Medulla oblongata (tissue), 1 donor: ENCODE measurements at regions not wholly inside any gene's neighbourhood (a gene's known extent, or its start where the extent isn't known, plus 50 kb on each side); places are given as distances from the start of the nearest gene placed in this dataset.
A peak's percentile ranks its signal among the peaks of the same experiment; 100 is the strongest.
"Not testable (repeated sequence)": the region's sequence is repeated elsewhere in the genome, so short reads cannot be mapped to it uniquely, and the experiment has no call there.

Experiments used
- DNase-seq: peaks from one replicate; pipeline ENCODE4 v3.0.0-alpha.2; 2015; ENCODE audit errors: extremely low spot score

- DNase-seq = no peak
Measured at GRCh38 chr4:71209161-71209560, 129.7 kb upstream of the SLC4A4 start.

- no peak for DNase-seq
Measured at GRCh38 chr4:71210823-71211222, 128.0 kb upstream of the SLC4A4 start.

- DNase-seq = no peak
Measured at GRCh38 chr4:71211748-71212147, 127.1 kb upstream of the SLC4A4 start.

- DNase-seq = no peak
Measured at GRCh38 chr4:71212216-71212615, 126.6 kb upstream of the SLC4A4 start.

GRCh38 chr4:71214578-71214977, 124.2 kb upstream of the SLC4A4 start:
- no peak for DNase-seq

GRCh38 chr4:71216316-71216959, 122.4 kb upstream of the SLC4A4 start:
- no peak for DNase-seq

GRCh38 chr4:71217688-71218087, 121.1 kb upstream of the SLC4A4 start:
- DNase-seq = peak; percentile 28

GRCh38 chr4:71220848-71221247, 118.0 kb upstream of the SLC4A4 start:
- DNase-seq = not testable (repeated sequence)

GRCh38 chr4:71221510-71222466, 117.0 kb upstream of the SLC4A4 start:
- DNase-seq = no peak

GRCh38 chr4:71222661-71223060, 116.2 kb upstream of the SLC4A4 start:
- no peak for DNase-seq

GRCh38 chr4:71229477-71230270, 109.1 kb upstream of the SLC4A4 start:
- DNase-seq = peak; percentile 83

GRCh38 chr4:71230271-71231128, 108.3 kb upstream of the SLC4A4 start:
- DNase-seq = peak; percentile 11

GRCh38 chr4:71231129-71232055, 107.4 kb upstream of the SLC4A4 start:
- peak; percentile 59 for DNase-seq

GRCh38 chr4:71232056-71232430, 106.8 kb upstream of the SLC4A4 start:
- no peak for DNase-seq

GRCh38 chr4:71232846-71233245, 106.0 kb upstream of the SLC4A4 start:
- no peak for DNase-seq

GRCh38 chr4:71235311-71236201, 103.3 kb upstream of the SLC4A4 start:
- peak; percentile 26 for DNase-seq

- DNase-seq = no peak
Measured at GRCh38 chr4:71236226-71236625, 102.6 kb upstream of the SLC4A4 start.

- no peak for DNase-seq
Measured at GRCh38 chr4:71237641-71238040, 101.2 kb upstream of the SLC4A4 start.

- no peak for DNase-seq
Measured at GRCh38 chr4:71239365-71239764, 99.5 kb upstream of the SLC4A4 start.
